ENCODE measurements at regions not wholly inside any gene's neighbourhood (a gene's known extent, or its start where the extent isn't known, plus 50 kb on each side); places are given as distances from the start of the nearest gene placed in this dataset.

DNA sequence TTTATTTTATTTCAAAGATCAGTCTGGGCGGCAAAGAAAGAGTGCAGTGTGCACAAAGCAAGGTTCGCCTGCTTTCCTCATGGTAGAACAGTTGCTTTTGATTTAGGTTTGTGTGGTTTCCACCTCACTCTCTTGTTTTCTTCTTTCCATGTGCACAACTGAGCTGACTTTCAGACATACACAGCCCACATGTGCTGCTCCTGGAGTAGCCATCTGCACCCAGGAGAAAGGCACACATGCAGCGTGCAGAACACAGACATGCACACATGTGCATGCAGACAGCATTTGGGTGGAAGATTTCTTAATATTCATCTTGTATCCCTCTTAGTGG lies 302.1 kb downstream of the FZD1 start:
- Histone ChIP-seq H3K9me3 (ENCODE audit: low read depth) (no peaks in the 10 kb centered on the region), H3K4me1 (ENCODE audit: insufficient read depth) (peaks cover 10% of the 10 kb centered on the region), H3F3A (ENCODE audit: insufficient read depth) (peaks cover 5% of the 10 kb centered on the region), H4K20me1 (ENCODE audit: insufficient read depth) (no peaks in the 10 kb centered on the region), H3K4me2 (ENCODE audit: unreplicated experiment) (peak overlapping the region; percentile 69), H2AFZ (peak overlapping the region; percentile 54; the same call in 1 of the 2 replicates), H3K27me3 (replicated peaks; ENCODE audit: insufficient read depth) (peaks cover 7% of the 10 kb centered on the region; the same call in 1 of the 2 replicates), H3K27ac (no peak overlapping the region), H3K79me2 (ENCODE audit: insufficient read depth) (no peaks in the 10 kb centered on the region), H3K9ac (no peak overlapping the region), H3K4me3 (peak overlapping the region; percentile 33), H3K36me3 (ENCODE audit: low read depth) (no peaks in the 10 kb centered on the region), H3K9me2 (ENCODE audit: insufficient read depth) (no peaks in the 10 kb centered on the region)
- in situ Hi-C loops (cut with MboI), result no loop called here
- WGBS, 2 experiments (ENCODE audit: low coverage in 1 of 2, low lambda C conversion rate in 2 of 2, missing lambda C conversion rate in 2 of 2), result 10 to 13% methylated on average over 3 of the region's 3 CpGs
- peak; percentile 45 for DNase-seq
- TF ChIP-seq EZH2phosphoT487 (IDR thresholded peaks at IDR 0.05; ENCODE audit: insufficient read depth, low read depth) (no peak), EZH2 (IDR thresholded peaks at IDR 0.05; ENCODE audit: insufficient read depth, poor library complexity, severe bottlenecking) (no peak)

DNA sequence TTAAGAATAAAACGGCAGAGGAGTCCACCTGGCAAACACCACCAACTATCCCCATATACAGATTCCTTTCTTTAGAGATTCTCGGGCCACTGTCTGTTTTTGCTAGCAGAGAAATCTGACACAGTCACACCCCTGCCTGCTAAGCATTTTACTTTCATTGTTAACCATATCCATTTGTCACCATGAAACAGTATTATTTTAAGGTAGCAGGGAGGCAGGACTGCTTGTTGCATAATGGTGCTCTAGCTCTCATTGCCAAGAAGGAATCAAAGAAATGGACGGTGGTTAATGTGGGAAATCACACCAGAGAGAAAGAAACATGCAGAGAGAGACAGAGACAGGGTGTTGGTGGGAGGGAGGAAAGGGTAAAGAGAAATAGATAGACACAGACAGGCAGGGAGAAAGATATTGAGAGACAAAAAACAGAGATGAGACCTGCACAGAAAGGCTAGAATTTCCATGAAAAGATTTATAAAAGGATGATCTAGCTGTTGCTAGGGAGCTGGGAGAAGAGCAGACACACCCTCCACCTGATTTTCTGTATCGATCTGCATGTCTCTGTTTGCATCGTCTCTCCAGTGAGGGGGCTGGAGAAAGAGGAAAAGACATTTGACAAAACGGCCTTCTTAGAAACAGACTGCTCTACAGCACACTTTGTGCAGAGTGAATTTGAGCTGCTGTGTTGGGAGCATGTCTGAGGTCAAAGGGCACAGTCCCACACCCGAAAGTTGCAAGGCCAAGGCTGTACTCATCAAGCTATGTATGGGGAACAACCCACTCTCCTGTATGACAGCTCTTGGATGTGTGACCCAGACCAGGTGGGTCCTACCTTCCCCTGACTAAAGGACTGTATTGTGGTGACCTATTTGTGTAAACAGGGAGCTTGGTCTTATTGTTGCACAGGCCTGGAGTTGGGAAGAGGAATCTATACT lies 303.1 kb downstream of the FZD1 start:
- Histone ChIP-seq H3K4me2 (ENCODE audit: unreplicated experiment) (no peak overlapping the region), H3K4me1 (ENCODE audit: insufficient read depth) (peaks cover 10% of the 10 kb centered on the region), H3K27ac (no peak overlapping the region), H3K9ac (no peak overlapping the region), H3K9me2 (ENCODE audit: insufficient read depth) (no peaks in the 10 kb centered on the region), H3F3A (ENCODE audit: insufficient read depth) (peaks cover 5% of the 10 kb centered on the region), H3K9me3 (ENCODE audit: low read depth) (no peaks in the 10 kb centered on the region), H3K36me3 (ENCODE audit: low read depth) (no peaks in the 10 kb centered on the region), H3K79me2 (ENCODE audit: insufficient read depth) (no peaks in the 10 kb centered on the region), H3K4me3 (no peak overlapping the region), H3K27me3 (replicated peaks; ENCODE audit: insufficient read depth) (peaks cover 7% of the 10 kb centered on the region; the same call in 1 of the 2 replicates), H4K20me1 (ENCODE audit: insufficient read depth) (no peaks in the 10 kb centered on the region), H2AFZ (no peak overlapping the region)
- TF ChIP-seq EZH2 (IDR thresholded peaks at IDR 0.05; ENCODE audit: insufficient read depth, poor library complexity, severe bottlenecking) (no peak), EZH2phosphoT487 (IDR thresholded peaks at IDR 0.05; ENCODE audit: insufficient read depth, low read depth) (no peak)
- no peak for DNase-seq
- WGBS, 2 experiments (ENCODE audit: low coverage in 1 of 2, low lambda C conversion rate in 2 of 2, missing lambda C conversion rate in 2 of 2), result 59 to 66% methylated on average over 7 of the region's 7 CpGs
- in situ Hi-C loops (cut with MboI), result no loop called here

DNA sequence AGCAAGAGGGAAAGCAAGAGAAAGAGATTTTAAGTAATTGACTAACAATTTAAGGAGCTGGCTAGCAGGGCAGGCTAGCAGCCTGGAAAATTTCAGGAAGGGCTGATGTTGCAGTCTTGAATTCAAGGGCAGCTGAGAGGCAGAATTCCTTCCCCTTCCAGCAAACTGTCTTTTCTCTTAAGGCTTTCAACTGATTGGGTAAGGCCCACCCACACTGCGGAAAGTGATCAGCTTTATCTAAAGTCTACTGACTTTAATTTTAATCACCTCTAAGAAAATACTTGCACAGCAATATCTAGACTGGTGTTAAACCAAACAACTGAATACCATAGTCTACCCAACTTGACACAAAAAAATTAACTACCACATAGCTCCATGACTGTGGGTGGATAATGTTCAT lies 303.9 kb downstream of the FZD1 start:
- WGBS, 2 experiments (ENCODE audit: low coverage in 1 of 2, low lambda C conversion rate in 2 of 2, missing lambda C conversion rate in 2 of 2), result 83 to 95% methylated on average over 1 of the region's 1 CpG
- Histone ChIP-seq H4K20me1 (ENCODE audit: insufficient read depth) (no peaks in the 10 kb centered on the region), H3K9ac (no peak overlapping the region), H3K79me2 (ENCODE audit: insufficient read depth) (no peaks in the 10 kb centered on the region), H3K9me2 (ENCODE audit: insufficient read depth) (no peaks in the 10 kb centered on the region), H3K36me3 (ENCODE audit: low read depth) (no peaks in the 10 kb centered on the region), H3K27me3 (replicated peaks; ENCODE audit: insufficient read depth) (peaks cover 7% of the 10 kb centered on the region; the same call in 1 of the 2 replicates), H3K4me2 (ENCODE audit: unreplicated experiment) (no peak overlapping the region), H3K9me3 (ENCODE audit: low read depth) (no peaks in the 10 kb centered on the region), H3K4me1 (ENCODE audit: insufficient read depth) (peaks cover 10% of the 10 kb centered on the region), H3K27ac (no peak overlapping the region), H2AFZ (no peak overlapping the region), H3F3A (ENCODE audit: insufficient read depth) (peaks cover 5% of the 10 kb centered on the region), H3K4me3 (no peak overlapping the region)
- DNase-seq, result no peak
- no peak for TF ChIP-seq EZH2phosphoT487 (IDR thresholded peaks at IDR 0.05; ENCODE audit: insufficient read depth, low read depth)
- no peak for TF ChIP-seq EZH2 (IDR thresholded peaks at IDR 0.05; ENCODE audit: insufficient read depth, poor library complexity, severe bottlenecking)
- in situ Hi-C loops (cut with MboI), result no loop called here

DNA sequence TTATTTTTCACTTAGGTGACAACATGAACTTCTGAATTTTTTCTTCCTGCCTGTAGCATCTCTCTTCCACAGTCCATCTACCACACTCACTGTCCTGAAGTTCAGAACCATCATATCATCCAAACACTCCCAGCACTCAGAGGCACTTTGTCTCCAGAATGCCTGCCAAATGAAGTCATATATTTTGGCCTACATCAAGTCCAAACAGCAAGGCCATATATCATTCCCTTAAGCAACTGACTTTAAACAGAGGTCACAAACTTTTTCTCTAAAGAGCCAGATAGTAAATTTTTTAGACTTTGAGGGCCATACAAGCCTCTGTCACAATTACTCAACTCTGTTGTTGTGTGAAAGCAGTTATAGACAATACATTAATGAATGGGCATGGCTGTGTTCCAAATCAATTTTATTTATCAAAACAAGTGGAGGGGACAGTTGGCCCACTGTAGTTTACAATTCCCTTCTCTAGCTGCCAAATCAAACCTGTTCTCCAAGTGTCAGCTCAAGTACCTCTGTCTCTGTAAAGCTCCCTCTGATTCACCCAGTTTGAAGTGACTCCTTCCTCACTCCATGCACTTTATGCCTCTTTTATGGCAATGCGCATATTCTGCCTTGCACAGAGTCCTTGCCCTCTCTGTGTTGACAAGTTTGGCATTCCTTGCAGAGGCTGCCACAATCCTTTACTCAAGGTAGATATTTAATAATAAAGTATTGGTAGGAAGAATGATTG lies 305.7 kb downstream of the FZD1 start:
- in situ Hi-C loops (cut with MboI), result no loop called here
- Histone ChIP-seq H3K4me1 (ENCODE audit: insufficient read depth) (peaks cover 10% of the 10 kb centered on the region), H3K27me3 (replicated peaks; ENCODE audit: insufficient read depth) (peaks cover 7% of the 10 kb centered on the region; the same call in 1 of the 2 replicates), H3K4me3 (no peak overlapping the region), H3K9me3 (ENCODE audit: low read depth) (no peaks in the 10 kb centered on the region), H3K9ac (no peak overlapping the region), H3K27ac (no peak overlapping the region), H3K4me2 (ENCODE audit: unreplicated experiment) (no peak overlapping the region), H3K79me2 (ENCODE audit: insufficient read depth) (no peaks in the 10 kb centered on the region), H3K36me3 (ENCODE audit: low read depth) (no peaks in the 10 kb centered on the region), H3K9me2 (ENCODE audit: insufficient read depth) (no peaks in the 10 kb centered on the region), H3F3A (ENCODE audit: insufficient read depth) (peaks cover 5% of the 10 kb centered on the region), H2AFZ (no peak overlapping the region), H4K20me1 (ENCODE audit: insufficient read depth) (no peaks in the 10 kb centered on the region)
- 56 to 70% methylated on average over 1 of the region's 1 CpG for WGBS, 2 experiments (ENCODE audit: low coverage in 1 of 2, low lambda C conversion rate in 2 of 2, missing lambda C conversion rate in 2 of 2)
- peak; percentile 39 for DNase-seq
- TF ChIP-seq EZH2phosphoT487 (IDR thresholded peaks at IDR 0.05; ENCODE audit: insufficient read depth, low read depth) (no peak), EZH2 (IDR thresholded peaks at IDR 0.05; ENCODE audit: insufficient read depth, poor library complexity, severe bottlenecking) (no peak)

All from GM23248 (cell line).